Activated CD4-positive, alpha-beta T cell treated with anti-CD3 and anti-CD28 coated beads, Interleukin-2, amount 10 ng/mL, durations not matched to agents 7 days and 5 days (primary cell): ENCODE measurements at regions not wholly inside any gene's neighbourhood (a gene's known extent, or its start where the extent isn't known, plus 50 kb on each side); places are given as distances from the start of the nearest gene placed in this dataset.
"Not testable (repeated sequence)": the region's sequence is repeated elsewhere in the genome, so short reads cannot be mapped to it uniquely, and the experiment has no call there.

Experiments
- CTCF ChIA-PET: fragments of 350-600 bp; sonication (Branson Sonifier 250); formaldehyde crosslinking; loops from one replicate; lab custom pipeline; 2021; ENCODE audit warnings: antibody characterized with exemption; lab: Charles Lee
- POLR2A ChIA-PET: fragments of 350-600 bp; sonication (Branson Sonifier 250); formaldehyde crosslinking; loops from one replicate; lab custom pipeline; 2021; ENCODE audit warnings: antibody characterized with exemption; lab: Charles Lee
- DNase-seq: peaks from one replicate; pipeline ENCODE4 v3.0.0-alpha.2; 2020
- H3K27ac Mint-ChIP-seq: one replicate; pipeline ENCODE4 v1.8.0; 2021; ENCODE audit warnings: mild to moderate bottlenecking, moderate library complexity, mixed read lengths
- H3K27me3 Mint-ChIP-seq: one replicate; pipeline ENCODE4 v1.8.0; 2021; ENCODE audit warnings: mixed read lengths
- H3K36me3 Mint-ChIP-seq: one replicate; pipeline ENCODE4 v1.8.0; 2021; ENCODE audit warnings: low read depth, mixed read lengths
- H3K4me1 Mint-ChIP-seq: one replicate; pipeline ENCODE4 v1.8.0; 2021; ENCODE audit warnings: mixed read lengths
- H3K4me3 Mint-ChIP-seq: one replicate; pipeline ENCODE4 v1.8.0; 2021; ENCODE audit warnings: mild to moderate bottlenecking, moderate library complexity, mixed read lengths
- H3K9me3 Mint-ChIP-seq: one replicate; pipeline ENCODE4 v1.8.0; 2021; ENCODE audit warnings: mixed read lengths

DNA sequence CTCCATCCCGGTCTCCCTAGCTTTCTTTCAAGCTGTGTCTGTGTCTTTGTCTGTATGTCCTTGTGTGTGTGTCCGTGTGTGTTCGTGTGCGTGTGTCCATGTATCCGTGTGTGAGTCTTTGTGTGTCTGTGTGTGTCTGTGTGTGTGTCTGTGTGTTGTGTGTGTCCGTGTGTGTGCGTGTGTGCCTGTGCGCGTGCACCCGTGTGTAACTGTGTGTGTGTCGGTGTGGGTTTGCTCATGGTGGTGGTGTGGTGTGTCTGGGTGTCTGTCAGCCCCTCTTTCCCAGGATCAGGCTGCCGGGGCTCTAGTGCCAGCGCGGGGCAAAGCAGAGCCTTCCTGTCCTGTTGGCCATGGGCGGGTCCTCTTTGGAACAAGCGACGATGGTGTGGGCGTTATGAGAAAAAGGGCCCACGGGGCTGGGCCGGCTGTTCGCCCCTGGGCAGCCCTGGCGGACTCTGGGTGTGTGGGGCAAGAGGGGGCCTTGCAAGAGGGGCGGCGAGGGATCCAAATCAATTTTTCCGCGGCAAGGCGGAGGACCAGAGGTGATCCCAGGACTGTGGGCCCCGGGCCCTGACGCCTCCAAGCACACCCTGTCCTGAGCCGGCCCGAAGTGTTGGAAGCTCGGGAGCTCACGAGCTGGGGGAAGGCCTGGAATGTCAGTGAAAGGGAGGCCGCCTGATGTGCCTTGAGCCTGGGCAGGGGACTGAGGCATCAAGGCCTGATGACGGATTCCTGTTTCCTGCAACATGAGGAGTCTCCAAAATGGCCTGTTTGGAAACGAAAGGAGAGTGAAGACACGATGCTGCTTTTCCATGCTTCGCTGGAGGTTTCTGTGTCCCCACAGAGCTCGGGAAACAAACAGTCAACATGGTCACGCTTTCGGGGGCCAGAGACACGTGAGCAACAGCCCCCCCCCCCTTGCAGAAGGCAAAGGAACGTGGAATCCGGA, 3929.2 kb upstream of the OR11H1 start:
- H3K36me3 Mint-ChIP-seq: peaks cover 1% of the 10 kb centered on the region
- no peaks in the 10 kb centered on the region for H3K27me3 Mint-ChIP-seq
- H3K27ac Mint-ChIP-seq: no peak overlapping the region
- no peak for DNase-seq
- no peak overlapping the region for H3K4me3 Mint-ChIP-seq
- peaks cover 35% of the 10 kb centered on the region for H3K9me3 Mint-ChIP-seq
- H3K4me1 Mint-ChIP-seq: no peaks in the 10 kb centered on the region
- ChIA-PET POLR2A (no interaction called here), CTCF (no interaction called here)

DNA sequence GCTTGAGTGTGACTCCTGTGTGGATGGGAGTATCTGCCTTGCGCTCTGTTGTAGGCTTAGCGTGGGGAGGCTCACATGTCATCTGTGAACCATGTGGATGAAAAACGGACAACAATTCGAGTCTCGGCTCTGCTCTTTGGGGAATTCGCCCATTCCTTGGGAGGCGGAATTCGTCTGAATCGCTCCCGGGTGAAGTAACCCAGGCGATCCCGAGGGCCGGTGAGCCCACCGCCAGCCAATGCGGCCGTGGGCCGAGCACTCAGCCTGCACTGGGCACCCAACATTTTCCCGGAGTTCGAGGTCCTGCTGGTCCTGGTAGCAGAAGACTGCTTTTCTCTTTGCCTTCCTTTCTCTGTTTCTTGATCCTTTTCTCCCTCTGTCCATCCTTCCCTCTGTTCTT, 3928.5 kb upstream of the OR11H1 start:
- H3K4me1 Mint-ChIP-seq, H3K4me3 Mint-ChIP-seq, H3K27ac Mint-ChIP-seq, DNase-seq, H3K36me3 Mint-ChIP-seq, H3K27me3 Mint-ChIP-seq, CTCF ChIA-PET, POLR2A ChIA-PET: not testable (repeated sequence)
- peaks cover 34% of the 10 kb centered on the region for H3K9me3 Mint-ChIP-seq

GRCh38 chr22:11600161-11600560, 3927.8 kb upstream of the OR11H1 start:
- H3K4me1 Mint-ChIP-seq, H3K27ac Mint-ChIP-seq, H3K36me3 Mint-ChIP-seq, POLR2A ChIA-PET, DNase-seq, CTCF ChIA-PET, H3K4me3 Mint-ChIP-seq, H3K27me3 Mint-ChIP-seq: not testable (repeated sequence)
- H3K9me3 Mint-ChIP-seq: peaks cover 32% of the 10 kb centered on the region

DNA sequence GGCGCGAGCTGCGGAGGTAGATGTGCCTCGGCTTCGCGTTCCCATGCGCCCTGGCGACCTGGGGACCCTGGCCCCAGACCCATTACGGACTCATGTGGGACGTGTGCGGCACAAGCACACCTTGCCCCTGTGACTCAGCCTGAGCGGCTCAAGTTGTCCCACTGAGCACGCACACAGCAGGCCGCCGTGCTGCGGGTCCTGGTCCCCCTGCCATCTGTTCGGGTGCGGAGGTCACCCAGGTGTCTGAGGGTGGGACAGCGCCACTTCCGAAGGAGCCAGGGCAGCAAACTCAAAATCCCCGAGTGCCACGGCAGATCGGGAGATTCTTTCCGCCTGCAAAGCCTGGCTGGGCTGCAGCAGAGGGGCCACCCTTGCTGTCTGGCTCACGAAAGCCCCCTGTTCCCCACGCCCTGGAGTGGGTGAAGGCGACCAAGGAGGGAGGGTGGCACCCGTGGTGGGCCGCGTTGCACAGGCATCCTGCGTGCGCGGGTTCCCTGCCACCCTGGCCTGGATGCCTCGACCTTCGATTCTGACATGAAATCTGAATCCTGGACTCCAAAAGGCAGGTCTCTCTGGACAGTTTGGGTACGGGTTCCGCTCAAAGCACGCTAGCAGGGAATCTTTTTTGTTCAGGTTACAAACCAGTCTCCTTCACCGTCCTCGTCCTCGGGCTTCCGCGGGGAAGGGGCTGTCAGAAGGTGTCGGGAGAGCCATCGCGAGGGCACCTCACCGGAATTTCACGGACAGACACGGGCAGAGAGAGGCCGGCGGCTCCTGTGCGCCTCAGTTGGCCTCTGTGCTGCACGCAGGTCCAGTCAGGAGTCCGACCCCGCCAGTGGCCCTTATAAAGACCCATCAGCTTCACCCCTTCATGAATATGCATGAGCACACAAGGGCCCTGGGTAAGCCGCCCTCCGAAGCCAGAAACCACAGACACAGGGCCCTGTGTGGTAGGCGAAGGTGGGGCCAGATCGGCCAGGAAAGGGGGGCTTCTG, 3926.8 kb upstream of the OR11H1 start:
- H3K9me3 Mint-ChIP-seq: peaks cover 37% of the 10 kb centered on the region
- DNase-seq, H3K27me3 Mint-ChIP-seq, POLR2A ChIA-PET, H3K27ac Mint-ChIP-seq, H3K4me1 Mint-ChIP-seq, H3K36me3 Mint-ChIP-seq, CTCF ChIA-PET, H3K4me3 Mint-ChIP-seq: not testable (repeated sequence)

DNA sequence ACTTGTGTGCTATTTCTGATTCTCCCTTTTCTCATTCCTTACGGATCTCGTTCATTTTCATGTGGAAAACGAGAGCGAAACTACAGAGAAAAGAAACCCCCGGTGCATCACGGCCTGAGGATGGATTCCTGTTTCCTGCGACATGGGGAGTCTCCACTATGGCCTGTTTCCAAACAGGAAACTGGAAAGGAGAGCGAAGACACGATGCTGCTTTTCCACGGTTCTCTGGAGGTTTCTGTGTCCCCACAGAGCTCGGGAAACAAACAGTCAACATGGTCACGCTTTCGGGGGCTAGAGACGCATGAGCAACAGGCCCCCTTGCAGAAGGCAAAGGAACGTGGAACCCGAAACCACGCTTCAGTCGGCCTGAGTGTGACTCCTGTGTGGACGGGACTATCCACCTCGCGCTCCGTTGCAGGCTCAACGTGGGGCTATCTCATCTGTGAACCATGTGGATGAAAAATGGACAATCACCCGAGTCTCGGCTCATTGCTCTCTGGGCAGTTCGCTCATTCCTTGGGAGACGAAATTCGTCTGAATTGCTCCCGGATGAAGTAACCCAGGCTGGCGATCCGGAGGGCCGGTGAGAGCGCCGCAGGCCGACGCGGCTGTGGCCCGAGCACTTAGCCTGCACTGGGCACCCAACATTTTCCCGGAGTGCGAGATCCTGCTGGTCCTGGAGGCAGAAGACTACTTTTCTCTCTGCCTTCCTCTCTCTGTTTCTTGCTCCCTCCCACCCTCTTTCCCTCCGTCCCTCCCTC, 3923.2 kb upstream of the OR11H1 start:
- POLR2A ChIA-PET, H3K36me3 Mint-ChIP-seq, H3K4me3 Mint-ChIP-seq, H3K4me1 Mint-ChIP-seq, H3K27me3 Mint-ChIP-seq, CTCF ChIA-PET, DNase-seq, H3K27ac Mint-ChIP-seq: not testable (repeated sequence)
- peaks cover 40% of the 10 kb centered on the region for H3K9me3 Mint-ChIP-seq

GRCh38 chr22:11605468-11605981, 3922.5 kb upstream of the OR11H1 start:
- DNase-seq: no peak
- Mint-ChIP-seq H3K36me3 (peaks cover under 1% of the 10 kb centered on the region), H3K4me1 (no peaks in the 10 kb centered on the region), H3K27me3 (no peaks in the 10 kb centered on the region), H3K27ac (no peak overlapping the region), H3K9me3 (peaks cover 43% of the 10 kb centered on the region), H3K4me3 (no peak overlapping the region)
- POLR2A ChIA-PET: no interaction called here
- CTCF ChIA-PET: no interaction called here

DNA sequence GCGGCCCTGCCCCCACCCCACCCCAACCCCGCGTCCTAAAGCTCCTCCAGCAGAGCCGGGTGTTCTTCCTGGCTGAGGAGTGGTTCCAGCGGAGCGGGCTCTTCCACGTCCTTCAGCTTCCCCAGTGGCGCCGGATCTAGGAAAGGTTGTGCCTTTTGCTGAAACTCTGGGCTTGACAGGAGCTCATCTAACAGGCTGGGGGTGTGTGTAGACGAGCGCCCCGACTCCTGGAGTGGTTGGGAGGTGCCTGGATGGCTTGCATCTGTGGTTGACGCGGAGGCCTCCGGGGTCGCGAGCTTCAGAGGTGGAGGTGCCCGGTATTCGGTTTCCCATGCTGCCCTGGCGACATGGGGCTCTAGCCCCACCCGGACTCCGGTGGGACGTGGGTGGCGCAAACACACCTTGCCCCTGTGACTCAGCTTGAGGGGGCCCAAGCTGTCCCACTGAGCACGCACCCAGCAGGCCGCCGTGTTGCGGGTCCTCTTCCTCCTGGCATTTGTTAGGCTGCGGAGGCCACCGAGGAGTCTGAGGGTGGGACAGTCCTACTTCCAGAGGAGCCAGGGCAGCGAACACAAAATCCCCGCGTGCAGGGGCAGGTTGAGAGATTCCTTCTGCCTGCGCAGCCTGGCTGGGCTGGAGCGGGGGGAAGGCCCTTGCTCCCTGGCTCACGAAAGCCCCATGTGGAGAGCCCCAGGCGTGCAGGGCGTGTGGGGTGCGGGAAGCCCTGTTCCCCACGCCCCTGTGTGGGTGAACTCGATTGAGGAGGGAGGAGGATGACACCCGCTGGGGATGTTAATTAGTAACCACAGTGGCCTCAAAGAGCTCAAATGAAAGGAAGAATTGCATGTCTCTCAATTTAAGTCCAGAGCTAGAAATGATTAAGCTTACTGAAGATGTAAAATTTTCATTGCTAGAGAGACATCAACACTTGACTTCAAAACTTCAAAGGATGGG, 3921.7 kb upstream of the OR11H1 start:
- DNase-seq, H3K4me3 Mint-ChIP-seq, H3K27me3 Mint-ChIP-seq, H3K4me1 Mint-ChIP-seq, H3K27ac Mint-ChIP-seq, POLR2A ChIA-PET, CTCF ChIA-PET, H3K36me3 Mint-ChIP-seq: not testable (repeated sequence)
- H3K9me3 Mint-ChIP-seq: peaks cover 46% of the 10 kb centered on the region

DNA sequence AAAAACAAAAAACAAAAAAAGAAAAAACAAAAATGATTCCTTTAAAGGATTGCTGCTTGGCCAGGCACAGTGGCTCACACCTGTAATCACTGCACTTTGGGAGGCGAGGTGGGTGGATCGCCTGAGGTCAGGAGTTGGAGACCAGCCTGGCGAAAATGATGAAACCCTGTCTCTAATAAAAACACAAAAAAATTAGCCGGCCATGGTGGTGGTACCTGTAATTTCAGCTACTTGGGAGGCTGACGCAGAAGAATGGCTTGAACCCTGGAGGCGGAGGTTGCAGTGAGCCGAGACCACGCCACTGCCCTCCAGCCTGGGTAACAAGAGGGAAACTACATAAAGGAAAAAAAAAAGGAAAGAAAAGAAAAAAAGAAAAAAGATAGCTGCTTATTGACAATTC, 3920.8 kb upstream of the OR11H1 start:
- POLR2A ChIA-PET, DNase-seq, H3K27ac Mint-ChIP-seq, H3K27me3 Mint-ChIP-seq, H3K36me3 Mint-ChIP-seq, CTCF ChIA-PET, H3K4me1 Mint-ChIP-seq, H3K4me3 Mint-ChIP-seq: not testable (repeated sequence)
- H3K9me3 Mint-ChIP-seq: peaks cover 49% of the 10 kb centered on the region

DNA sequence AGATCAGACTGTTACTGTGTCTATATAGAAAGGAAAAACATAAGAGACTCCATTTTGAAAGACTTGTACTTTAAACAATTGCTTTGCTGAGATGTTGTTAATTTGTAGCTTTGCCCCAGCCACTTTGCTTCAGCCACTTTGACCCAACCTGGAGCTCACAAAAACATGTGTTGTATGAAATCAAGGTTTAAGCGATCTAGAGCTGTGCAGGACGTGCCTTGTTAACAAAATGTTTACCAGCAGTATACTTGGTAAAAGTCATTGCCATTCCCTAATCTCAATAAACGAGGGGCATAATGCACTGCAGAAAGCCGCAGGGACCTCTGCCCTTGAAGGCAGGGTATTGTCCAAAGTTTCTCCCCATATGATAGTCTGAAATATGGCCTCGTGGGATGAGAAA, 3919.5 kb upstream of the OR11H1 start:
- H3K27ac Mint-ChIP-seq, H3K4me1 Mint-ChIP-seq, H3K4me3 Mint-ChIP-seq, H3K27me3 Mint-ChIP-seq, H3K36me3 Mint-ChIP-seq, CTCF ChIA-PET, POLR2A ChIA-PET, DNase-seq: not testable (repeated sequence)
- peaks cover 51% of the 10 kb centered on the region for H3K9me3 Mint-ChIP-seq

GRCh38 chr22:11609193-11609592, 3918.8 kb upstream of the OR11H1 start:
- DNase-seq, H3K27me3 Mint-ChIP-seq, H3K27ac Mint-ChIP-seq, H3K36me3 Mint-ChIP-seq, POLR2A ChIA-PET, H3K4me1 Mint-ChIP-seq, CTCF ChIA-PET, H3K4me3 Mint-ChIP-seq: not testable (repeated sequence)
- peaks cover 54% of the 10 kb centered on the region for H3K9me3 Mint-ChIP-seq

DNA sequence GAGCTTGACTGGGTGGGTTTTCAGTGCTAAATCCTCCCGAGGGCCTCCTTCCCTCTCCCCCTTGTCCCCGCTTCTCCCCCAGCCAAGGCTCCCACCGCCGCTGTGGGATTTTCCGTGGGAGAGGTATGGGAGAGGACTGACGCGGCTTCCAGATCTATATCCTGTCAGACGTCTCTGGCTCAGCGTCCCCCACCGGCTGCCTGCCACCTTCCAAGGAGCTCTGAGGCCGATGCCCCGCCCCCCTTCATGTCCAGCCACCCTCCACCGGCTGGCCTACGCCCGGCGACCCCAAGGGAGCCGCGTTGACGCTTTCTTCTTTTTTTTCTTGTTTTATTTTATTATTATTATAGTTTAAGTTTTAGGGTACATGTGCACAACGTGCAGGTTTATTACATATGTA, 3916.7 kb upstream of the OR11H1 start:
- H3K4me1 Mint-ChIP-seq, H3K27me3 Mint-ChIP-seq, H3K4me3 Mint-ChIP-seq, CTCF ChIA-PET, H3K27ac Mint-ChIP-seq, POLR2A ChIA-PET, DNase-seq, H3K36me3 Mint-ChIP-seq: not testable (repeated sequence)
- H3K9me3 Mint-ChIP-seq: peaks cover 62% of the 10 kb centered on the region

DNA sequence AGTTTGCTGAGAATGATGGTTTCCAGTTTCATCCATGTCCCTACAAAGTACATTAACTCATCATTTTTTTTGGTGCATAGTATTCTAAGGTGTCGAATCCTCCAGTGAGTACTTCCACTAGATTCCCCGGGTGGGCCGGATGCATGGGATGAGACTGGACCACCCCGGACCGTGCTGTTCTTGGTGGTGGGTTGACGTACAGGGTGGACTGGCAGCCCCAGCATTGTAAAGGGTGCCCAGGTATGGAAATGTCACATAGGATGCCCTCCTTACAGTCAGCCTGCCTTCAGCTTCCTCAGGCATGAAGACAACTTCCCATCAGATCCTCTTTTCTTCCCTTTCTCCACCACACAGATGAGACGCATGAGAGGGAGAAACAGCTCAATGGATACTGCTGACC, 3916.1 kb upstream of the OR11H1 start:
- H3K4me1 Mint-ChIP-seq, H3K27ac Mint-ChIP-seq, H3K27me3 Mint-ChIP-seq, DNase-seq, H3K4me3 Mint-ChIP-seq, CTCF ChIA-PET, POLR2A ChIA-PET, H3K36me3 Mint-ChIP-seq: not testable (repeated sequence)
- peaks cover 67% of the 10 kb centered on the region for H3K9me3 Mint-ChIP-seq
